HG03060 (cell line): ENCODE measurements at regions not wholly inside any gene's neighbourhood (a gene's known extent, or its start where the extent isn't known, plus 50 kb on each side); places are given as distances from the start of the nearest gene placed in this dataset.
"Not testable (repeated sequence)": the region's sequence is repeated elsewhere in the genome, so short reads cannot be mapped to it uniquely, and the experiment has no call there.

Experiments used
- ATAC-seq: cut with Tn5 transposase; IDR thresholded peaks from one replicate; pipeline ENCODE4 v1.9.1; 2021; ENCODE audit warnings: low read depth, moderate number of reproducible peaks; ENCODE audit not compliant: unreplicated experiment

GRCh38 chr4:78691334-78691754, 84.8 kb upstream of the BMP2K start:
- ATAC-seq = no peak

- peak; percentile 67 for ATAC-seq
Observed at GRCh38 chr4:78691971-78692821, 84.0 kb upstream of the BMP2K start.

GRCh38 chr4:78692822-78693170, 83.4 kb upstream of the BMP2K start:
- no peak for ATAC-seq

- ATAC-seq = no peak
Observed at GRCh38 chr4:78693777-78694456, 82.2 kb upstream of the BMP2K start.

- no peak for ATAC-seq
Observed at GRCh38 chr4:78694457-78694787, 81.7 kb upstream of the BMP2K start.

- no peak for ATAC-seq
Observed at GRCh38 chr4:78695910-78696309, 80.2 kb upstream of the BMP2K start.

GRCh38 chr4:78703079-78703478, 73.1 kb upstream of the BMP2K start:
- ATAC-seq = no peak

- no peak for ATAC-seq
Observed at GRCh38 chr4:78704317-78704716, 71.8 kb upstream of the BMP2K start.

GRCh38 chr4:78704981-78705683, 71.0 kb upstream of the BMP2K start:
- ATAC-seq = no peak

GRCh38 chr4:78706302-78706701, 69.8 kb upstream of the BMP2K start:
- ATAC-seq = no peak

- ATAC-seq = no peak
Observed at GRCh38 chr4:78707268-78707667, 68.9 kb upstream of the BMP2K start.

- ATAC-seq = no peak
Observed at GRCh38 chr4:78707793-78708192, 68.4 kb upstream of the BMP2K start.

GRCh38 chr4:78710536-78710935, 65.6 kb upstream of the BMP2K start:
- ATAC-seq = no peak

- ATAC-seq = no peak
Observed at GRCh38 chr4:78711676-78712075, 64.5 kb upstream of the BMP2K start.

GRCh38 chr4:78714598-78714997, 61.6 kb upstream of the BMP2K start:
- not testable (repeated sequence) for ATAC-seq

- not testable (repeated sequence) for ATAC-seq
Observed at GRCh38 chr4:78715372-78715771, 60.8 kb upstream of the BMP2K start.

- not testable (repeated sequence) for ATAC-seq
Observed at GRCh38 chr4:78717712-78718111, 58.4 kb upstream of the BMP2K start.

GRCh38 chr4:78720204-78720603, 55.9 kb upstream of the BMP2K start:
- no peak for ATAC-seq

GRCh38 chr4:78720994-78721677, 55.0 kb upstream of the BMP2K start:
- no peak for ATAC-seq

GRCh38 chr4:78721747-78722146, 54.4 kb upstream of the BMP2K start:
- no peak for ATAC-seq

GRCh38 chr4:78722320-78722719, 53.8 kb upstream of the BMP2K start:
- ATAC-seq = no peak
